HEK293 (cell line): ENCODE measurements at regions not wholly inside any gene's neighbourhood (a gene's known extent, or its start where the extent isn't known, plus 50 kb on each side); places are given as distances from the start of the nearest gene placed in this dataset.
A peak's percentile ranks its signal among the peaks of the same experiment; 100 is the strongest.

Experiments used
- CTCF ChIA-PET: fragments of 350-600 bp; formaldehyde crosslinking; extraction: SDS; loops from one replicate; lab custom pipeline; 2021; ENCODE audit warnings: antibody characterized with exemption; lab: Yijun Ruan, JAX
- POLR2A ChIA-PET: fragments of 300-600 bp; formaldehyde crosslinking; extraction: SDS; loops from one replicate; lab custom pipeline; 2020; ENCODE audit warnings: antibody characterized with exemption, inconsistent platforms; lab: Yijun Ruan, JAX
- H3K27ac ChIP-seq: fragments of 200-500 bp; sonication (Bioruptor generic); 2 replicates; pipeline ENCODE4 v1.5.1; 2014; ENCODE audit warnings: low read depth, low read length, control low read depth, inconsistent platforms; ENCODE audit errors: extremely low read depth
- H3K36me3 ChIP-seq, 2 experiments: fragments of 200-500 bp in 1 of 2; sonication (Bioruptor generic) in 1 of 2; 1 replicate in 1 of 2; 2 replicates in 1 of 2; pipeline ENCODE4 v1.5.1; 2014 to 2017; ENCODE audit warnings: inconsistent platforms in 2 of 2, low read length in 2 of 2; ENCODE audit not compliant: control insufficient read depth in 2 of 2, insufficient read depth in 1 of 2
- H3K4me1 ChIP-seq: fragments of 200-500 bp; sonication (Bioruptor generic); 2 replicates; pipeline ENCODE4 v1.5.1; 2014; ENCODE audit warnings: mild to moderate bottlenecking, low read length, inconsistent platforms; ENCODE audit not compliant: control insufficient read depth, insufficient read depth
- H3K4me3 ChIP-seq: 2 replicates; pipeline ENCODE4 v1.5.1; 2011; ENCODE audit warnings: low read depth, mild to moderate bottlenecking, control low read depth, low read length, moderate library complexity
- H3K9me3 ChIP-seq: fragments of 200-500 bp; sonication (Bioruptor generic); 2 replicates; pipeline ENCODE4 v1.5.1; 2014; ENCODE audit warnings: low read depth, low read length, inconsistent platforms; ENCODE audit not compliant: control insufficient read depth, insufficient read depth
- SCRT1 ChIP-seq: fragments of 450-650 bp; formaldehyde crosslinking; IDR thresholded peaks from 2 replicates; pipeline ENCODE4 v1.5.1; 2016; ENCODE audit warnings: missing biosample characterization, missing genetic modification characterization, borderline replicate concordance
- SCRT2 ChIP-seq: fragments of 450-650 bp; formaldehyde crosslinking; IDR thresholded peaks from 2 replicates; pipeline ENCODE4 v1.5.1; 2016; ENCODE audit warnings: missing biosample characterization, missing genetic modification characterization
- TSHZ1 ChIP-seq: fragments of 450-650 bp; formaldehyde crosslinking; IDR thresholded peaks from 2 replicates; pipeline ENCODE4 v1.5.1; 2016; ENCODE audit warnings: missing biosample characterization, missing genetic modification characterization, borderline replicate concordance
- ZNF280D ChIP-seq: fragments of 450-650 bp; formaldehyde crosslinking; IDR thresholded peaks from 2 replicates; pipeline ENCODE4 v1.5.1; 2016; ENCODE audit warnings: missing biosample characterization, missing genetic modification characterization
- ZNF311 ChIP-seq: fragments of 450-650 bp; formaldehyde crosslinking; IDR thresholded peaks from 2 replicates; pipeline ENCODE4 v1.5.1; 2017; ENCODE audit warnings: missing biosample characterization, missing genetic modification characterization, borderline replicate concordance
- ZNF398 ChIP-seq: fragments of 450-650 bp; formaldehyde crosslinking; IDR thresholded peaks from 2 replicates; pipeline ENCODE4 v1.5.1; 2017; ENCODE audit warnings: missing biosample characterization, missing genetic modification characterization
- ZNF416 ChIP-seq: fragments of 450-650 bp; formaldehyde crosslinking; IDR thresholded peaks from 2 replicates; pipeline ENCODE4 v1.5.1; 2016; ENCODE audit warnings: missing biosample characterization, missing genetic modification characterization
- ZNF449 ChIP-seq: fragments of 450-650 bp; formaldehyde crosslinking; IDR thresholded peaks from 2 replicates; pipeline ENCODE4 v1.5.1; 2017; ENCODE audit warnings: missing biosample characterization, mild to moderate bottlenecking, missing genetic modification characterization, moderate library complexity
- ZNF600 ChIP-seq: fragments of 450-650 bp; formaldehyde crosslinking; IDR thresholded peaks from 2 replicates; pipeline ENCODE4 v1.5.1; 2016; ENCODE audit warnings: missing biosample characterization, missing genetic modification characterization
- ZNF610 ChIP-seq: fragments of 450-650 bp; formaldehyde crosslinking; IDR thresholded peaks from 2 replicates; pipeline ENCODE4 v1.5.1; 2016; ENCODE audit warnings: missing biosample characterization, missing genetic modification characterization, borderline replicate concordance
- ZNF670 ChIP-seq: fragments of 450-650 bp; formaldehyde crosslinking; IDR thresholded peaks from 2 replicates; pipeline ENCODE4 v1.5.1; 2016; ENCODE audit warnings: missing biosample characterization, missing genetic modification characterization, low read depth
- ZNF692 ChIP-seq: fragments of 450-650 bp; formaldehyde crosslinking; IDR thresholded peaks from 2 replicates; pipeline ENCODE4 v1.5.1; 2016; ENCODE audit warnings: missing biosample characterization, missing genetic modification characterization
- ZNF777 ChIP-seq: fragments of 450-650 bp; formaldehyde crosslinking; IDR thresholded peaks from 2 replicates; pipeline ENCODE4 v1.5.1; 2017; ENCODE audit warnings: missing biosample characterization, missing genetic modification characterization, borderline replicate concordance
- ZNF830 ChIP-seq: fragments of 450-650 bp; IDR thresholded peaks from 2 replicates; pipeline ENCODE4 v1.5.0; 2018; ENCODE audit warnings: missing biosample characterization, missing genetic modification characterization, low read depth, mild to moderate bottlenecking, moderate library complexity
- ZXDB ChIP-seq: fragments of 450-650 bp; formaldehyde crosslinking; IDR thresholded peaks from 2 replicates; pipeline ENCODE4 v1.5.1; 2016; ENCODE audit warnings: missing biosample characterization, missing genetic modification characterization

GRCh38 chr5:33330426-33330825 lies 110.3 kb upstream of the TARS1 start (continued):
- TF ChIP-seq ZNF398 (tag by site-specific recombination) = no peak
- no peak for TF ChIP-seq ZNF830 (tag by site-specific recombination)

- CTCF ChIA-PET = interaction anchor here (1.0 kb wide), 1 partner anchor 18 kb away, joined by 3 read pairs; no protein-coding TSS in a partner anchor
- H3K27ac ChIP-seq = no peak overlapping the region
- TF ChIP-seq ZNF311 (tag by site-specific recombination) = no peak
- TF ChIP-seq, all 188 proteins: peak for 0
- Histone ChIP-seq H3K4me1 (peaks cover 12% of the 10 kb centered on the region), H3K4me3 (no peak overlapping the region), H3K36me3 (no peaks in the 10 kb centered on the region), H3K9me3 (no peaks in the 10 kb centered on the region; the same call in 1 of the 2 replicates)
- POLR2A ChIA-PET = no interaction called here
These were observed 109.8 kb upstream of the TARS1 start for GRCh38 chr5:33330992-33331391.

GRCh38 chr5:33332804-33333203 lies 108.0 kb upstream of the TARS1 start:
- no peaks in the 10 kb centered on the region for H3K36me3 ChIP-seq
- TF ChIP-seq SCRT2 (tag by site-specific recombination) = peak; percentile 85
- peak; percentile 53; the same call in 1 of the 2 replicates for TF ChIP-seq SCRT1 (tag by site-specific recombination)
- no peak for TF ChIP-seq ZNF610 (tag by site-specific recombination)
- POLR2A ChIA-PET = no interaction called here
- H3K4me1 ChIP-seq = peaks cover 18% of the 10 kb centered on the region
- H3K4me3 ChIP-seq = no peak overlapping the region
- CTCF ChIA-PET = interaction anchor here (0.7 kb wide), 1 partner anchor 42 kb away, joined by 3 read pairs; no protein-coding TSS in a partner anchor
- H3K9me3 ChIP-seq = no peaks in the 10 kb centered on the region; the same call in 1 of the 2 replicates
- no peak overlapping the region for H3K27ac ChIP-seq

GRCh38 chr5:33334829-33335228 lies 105.9 kb upstream of the TARS1 start:
- Histone ChIP-seq H3K4me3 (no peak overlapping the region), H3K27ac (no peak overlapping the region)
- CTCF ChIA-PET = interaction anchor here (1.3 kb wide), 1 partner anchor 35 kb away, joined by 3 read pairs; no protein-coding TSS in a partner anchor
- TF ChIP-seq ZXDB (no peak), ZNF416 (tag by site-specific recombination) (no peak), ZNF600 (tag by site-specific recombination) (no peak), ZNF777 (tag by site-specific recombination) (no peak), ZNF449 (no peak), ZNF670 (tag by site-specific recombination) (no peak), ZNF280D (no peak), ZNF692 (tag by site-specific recombination) (no peak), ZNF830 (tag by site-specific recombination) (no peak), TSHZ1 (no peak)

More at GRCh38 chr5:33334829-33335228, 105.9 kb upstream of the TARS1 start:
- H3K36me3 ChIP-seq = no peaks in the 10 kb centered on the region
- POLR2A ChIA-PET = no interaction called here
- no peaks in the 10 kb centered on the region; the same call in 1 of the 2 replicates for H3K9me3 ChIP-seq
- H3K4me1 ChIP-seq = peaks cover 9% of the 10 kb centered on the region; the same call in 1 of the 2 replicates
